ENCODE measurements at regions not wholly inside any gene's neighbourhood (a gene's known extent, or its start where the extent isn't known, plus 50 kb on each side); places are given as distances from the start of the nearest gene placed in this dataset.

DNA sequence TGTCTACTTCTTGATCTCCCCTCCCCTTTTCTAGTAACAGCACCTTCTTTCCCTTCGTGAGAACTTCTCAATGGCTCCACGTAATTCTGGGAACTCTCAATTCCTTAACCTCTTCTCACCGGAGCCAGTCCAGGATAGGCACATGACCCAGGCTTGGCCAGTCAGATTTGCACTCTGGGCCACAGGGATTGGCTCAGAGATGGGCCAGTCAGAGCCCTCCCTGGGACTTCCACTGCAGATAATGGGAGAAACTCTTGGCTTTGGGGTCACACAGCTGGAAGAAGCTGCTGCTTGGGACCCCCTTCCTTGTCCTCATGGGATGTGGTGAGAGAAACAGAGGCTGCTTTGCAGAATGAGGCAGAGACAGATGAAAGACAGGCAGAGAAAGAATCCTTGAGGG lies 302.3 kb downstream of the PTPRU start:
- TF ChIP-seq, protein P1, sequence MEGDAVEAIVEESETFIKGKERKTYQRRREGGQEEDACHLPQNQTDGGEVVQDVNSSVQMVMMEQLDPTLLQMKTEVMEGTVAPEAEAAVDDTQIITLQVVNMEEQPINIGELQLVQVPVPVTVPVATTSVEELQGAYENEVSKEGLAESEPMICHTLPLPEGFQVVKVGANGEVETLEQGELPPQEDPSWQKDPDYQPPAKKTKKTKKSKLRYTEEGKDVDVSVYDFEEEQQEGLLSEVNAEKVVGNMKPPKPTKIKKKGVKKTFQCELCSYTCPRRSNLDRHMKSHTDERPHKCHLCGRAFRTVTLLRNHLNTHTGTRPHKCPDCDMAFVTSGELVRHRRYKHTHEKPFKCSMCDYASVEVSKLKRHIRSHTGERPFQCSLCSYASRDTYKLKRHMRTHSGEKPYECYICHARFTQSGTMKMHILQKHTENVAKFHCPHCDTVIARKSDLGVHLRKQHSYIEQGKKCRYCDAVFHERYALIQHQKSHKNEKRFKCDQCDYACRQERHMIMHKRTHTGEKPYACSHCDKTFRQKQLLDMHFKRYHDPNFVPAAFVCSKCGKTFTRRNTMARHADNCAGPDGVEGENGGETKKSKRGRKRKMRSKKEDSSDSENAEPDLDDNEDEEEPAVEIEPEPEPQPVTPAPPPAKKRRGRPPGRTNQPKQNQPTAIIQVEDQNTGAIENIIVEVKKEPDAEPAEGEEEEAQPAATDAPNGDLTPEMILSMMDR (IDR thresholded peaks at IDR 0.05 in 8 of 11, conservative IDR thresholded peaks at IDR 0.05 in 3 of 11): no peak
- no peak for TF ChIP-seq POLR2AphosphoS5 (IDR thresholded peaks at IDR 0.05)

Data from spleen (tissue), 7 donors.